Uterus (tissue), 2 donors: ENCODE measurements at regions not wholly inside any gene's neighbourhood (a gene's known extent, or its start where the extent isn't known, plus 50 kb on each side); places are given as distances from the start of the nearest gene placed in this dataset.

Experiments
- POLR2A ChIP-seq, 2 donors: fragments of 450-650 bp; IDR thresholded peaks; one replicate each; pipeline ENCODE4 v1.6.1; 2016; ENCODE audit warnings: antibody characterized with exemption in 2 of 2, mild to moderate bottlenecking in 1 of 2, moderate library complexity in 1 of 2
- TF ChIP-seq, protein P1 (sequence below), 4 experiments: fragments of 200-600 bp in 2 of 4; fragments of 450-650 bp in 2 of 4; sonication (generic) in 2 of 4; IDR thresholded peaks; one replicate each; pipeline ENCODE4 v1.5.1; 2016 to 2019; ENCODE audit warnings: antibody characterized with exemption in 4 of 4, mild to moderate bottlenecking in 2 of 4, moderate library complexity in 1 of 4

DNA sequence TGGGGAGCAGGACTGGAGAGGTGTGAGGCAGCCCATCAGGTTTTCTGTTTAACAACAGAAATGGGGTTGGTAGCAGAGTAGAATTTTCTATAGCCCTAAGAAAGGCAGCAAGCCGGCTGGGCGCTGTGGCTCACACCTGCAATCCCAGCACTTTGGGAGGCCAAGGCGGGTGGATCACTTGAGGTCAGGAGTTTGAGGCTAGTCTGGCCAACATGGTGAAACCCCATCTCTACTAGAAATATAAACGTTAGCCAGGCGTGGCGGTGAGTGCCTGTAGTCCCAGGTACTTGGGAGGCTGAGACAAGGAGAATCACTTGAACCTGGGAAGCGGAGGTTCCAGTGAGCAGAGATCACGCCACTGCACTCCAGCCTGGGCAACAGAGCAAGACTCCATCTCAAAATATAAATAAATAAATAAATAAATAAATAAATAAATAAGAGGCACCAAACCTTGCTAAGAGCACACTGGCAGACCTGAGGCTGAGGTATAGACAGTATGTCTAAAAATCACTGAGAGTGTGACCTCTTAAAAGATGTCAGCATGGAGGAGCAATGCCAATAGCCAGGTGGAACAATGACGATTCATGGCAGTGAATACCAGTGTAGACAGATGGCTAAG, 115.6 kb downstream of the SLC38A4 start:
- TF ChIP-seq, protein P1, sequence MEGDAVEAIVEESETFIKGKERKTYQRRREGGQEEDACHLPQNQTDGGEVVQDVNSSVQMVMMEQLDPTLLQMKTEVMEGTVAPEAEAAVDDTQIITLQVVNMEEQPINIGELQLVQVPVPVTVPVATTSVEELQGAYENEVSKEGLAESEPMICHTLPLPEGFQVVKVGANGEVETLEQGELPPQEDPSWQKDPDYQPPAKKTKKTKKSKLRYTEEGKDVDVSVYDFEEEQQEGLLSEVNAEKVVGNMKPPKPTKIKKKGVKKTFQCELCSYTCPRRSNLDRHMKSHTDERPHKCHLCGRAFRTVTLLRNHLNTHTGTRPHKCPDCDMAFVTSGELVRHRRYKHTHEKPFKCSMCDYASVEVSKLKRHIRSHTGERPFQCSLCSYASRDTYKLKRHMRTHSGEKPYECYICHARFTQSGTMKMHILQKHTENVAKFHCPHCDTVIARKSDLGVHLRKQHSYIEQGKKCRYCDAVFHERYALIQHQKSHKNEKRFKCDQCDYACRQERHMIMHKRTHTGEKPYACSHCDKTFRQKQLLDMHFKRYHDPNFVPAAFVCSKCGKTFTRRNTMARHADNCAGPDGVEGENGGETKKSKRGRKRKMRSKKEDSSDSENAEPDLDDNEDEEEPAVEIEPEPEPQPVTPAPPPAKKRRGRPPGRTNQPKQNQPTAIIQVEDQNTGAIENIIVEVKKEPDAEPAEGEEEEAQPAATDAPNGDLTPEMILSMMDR (IDR thresholded peaks at IDR 0.05) = no peak
- TF ChIP-seq POLR2A (IDR thresholded peaks at IDR 0.05) = no peak
